ENCODE measurements at regions not wholly inside any gene's neighbourhood (a gene's known extent, or its start where the extent isn't known, plus 50 kb on each side); places are given as distances from the start of the nearest gene placed in this dataset.

DNA sequence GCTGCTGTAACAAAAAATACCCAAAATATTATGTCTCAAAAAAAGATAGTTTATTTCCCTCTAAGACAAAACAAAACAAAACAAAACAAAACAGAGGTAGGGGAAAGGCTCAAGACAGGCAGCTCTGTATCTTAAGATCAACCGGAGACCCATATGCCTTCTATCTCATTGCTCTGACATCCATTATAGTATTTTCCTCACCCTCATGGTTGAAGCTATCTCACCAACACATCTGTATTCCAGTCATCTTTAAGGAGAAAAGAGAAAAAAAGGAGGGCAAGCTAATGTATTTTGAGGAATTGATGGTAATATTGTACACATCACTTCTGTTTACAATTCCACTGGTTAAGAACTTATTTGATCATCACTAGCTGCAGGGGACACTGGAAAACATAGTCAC is 239.7 kb downstream of the ICOS start:
- DNase-seq, result no peak
- no peaks in the 10 kb centered on the region for H3K9me2 ChIP-seq (replicated peaks; ENCODE audit: insufficient read depth, low read length)
- H3K9me3 ChIP-seq (ENCODE audit: low read length), result no peaks in the 10 kb centered on the region
- no peak overlapping the region for H3K9ac ChIP-seq (ENCODE audit: low read length)
- H3K36me3 ChIP-seq (ENCODE audit: insufficient read depth, low read length), result no peaks in the 10 kb centered on the region
- H2AFZ ChIP-seq (ENCODE audit: low read length), result no peak overlapping the region
- no peaks in the 10 kb centered on the region for H3K4me1 ChIP-seq (ENCODE audit: low read length)
- H4K20me1 ChIP-seq (ENCODE audit: insufficient read depth, low read depth, low read length), result no peaks in the 10 kb centered on the region
- no peak overlapping the region for H3K27ac ChIP-seq (ENCODE audit: low read length)
- H3K4me2 ChIP-seq (ENCODE audit: low read depth, low read length, poor library complexity, severe bottlenecking), result no peak overlapping the region
- H3K79me2 ChIP-seq (ENCODE audit: low read length), result no peaks in the 10 kb centered on the region
- no peak overlapping the region for H3K4me3 ChIP-seq (ENCODE audit: low read length)
- no peaks in the 10 kb centered on the region for H3K27me3 ChIP-seq (ENCODE audit: low read length)

GRCh38 chr2:204177251-204177976 is 240.9 kb downstream of the ICOS start:
- no peak for DNase-seq
- Histone ChIP-seq H3K4me1 (ENCODE audit: low read length) (no peaks in the 10 kb centered on the region), H2AFZ (ENCODE audit: low read length) (no peak overlapping the region), H3K9me2 (replicated peaks; ENCODE audit: insufficient read depth, low read length) (no peaks in the 10 kb centered on the region), H3K36me3 (ENCODE audit: insufficient read depth, low read length) (no peaks in the 10 kb centered on the region), H3K9me3 (ENCODE audit: low read length) (no peaks in the 10 kb centered on the region), H3K4me3 (ENCODE audit: low read length) (no peak overlapping the region), H3K4me2 (ENCODE audit: low read depth, low read length, poor library complexity, severe bottlenecking) (no peak overlapping the region), H3K9ac (ENCODE audit: low read length) (no peak overlapping the region), H4K20me1 (ENCODE audit: insufficient read depth, low read depth, low read length) (no peaks in the 10 kb centered on the region), H3K27ac (ENCODE audit: low read length) (no peak overlapping the region), H3K79me2 (ENCODE audit: low read length) (no peaks in the 10 kb centered on the region), H3K27me3 (ENCODE audit: low read length) (no peaks in the 10 kb centered on the region)

GRCh38 chr2:204177977-204178522 is 241.5 kb downstream of the ICOS start:
- no peak overlapping the region for H2AFZ ChIP-seq (ENCODE audit: low read length)
- peak; percentile 80 for DNase-seq
- no peaks in the 10 kb centered on the region for H3K27me3 ChIP-seq (ENCODE audit: low read length)
- H4K20me1 ChIP-seq (ENCODE audit: insufficient read depth, low read depth, low read length), result no peaks in the 10 kb centered on the region
- no peak overlapping the region for H3K4me2 ChIP-seq (ENCODE audit: low read depth, low read length, poor library complexity, severe bottlenecking)
- no peak overlapping the region for H3K4me3 ChIP-seq (ENCODE audit: low read length)
- H3K27ac ChIP-seq (ENCODE audit: low read length), result no peak overlapping the region
- H3K36me3 ChIP-seq (ENCODE audit: insufficient read depth, low read length), result no peaks in the 10 kb centered on the region
- H3K79me2 ChIP-seq (ENCODE audit: low read length), result no peaks in the 10 kb centered on the region
- H3K9me2 ChIP-seq (replicated peaks; ENCODE audit: insufficient read depth, low read length), result no peaks in the 10 kb centered on the region
- no peaks in the 10 kb centered on the region for H3K9me3 ChIP-seq (ENCODE audit: low read length)
- no peaks in the 10 kb centered on the region for H3K4me1 ChIP-seq (ENCODE audit: low read length)
- no peak overlapping the region for H3K9ac ChIP-seq (ENCODE audit: low read length)

DNA sequence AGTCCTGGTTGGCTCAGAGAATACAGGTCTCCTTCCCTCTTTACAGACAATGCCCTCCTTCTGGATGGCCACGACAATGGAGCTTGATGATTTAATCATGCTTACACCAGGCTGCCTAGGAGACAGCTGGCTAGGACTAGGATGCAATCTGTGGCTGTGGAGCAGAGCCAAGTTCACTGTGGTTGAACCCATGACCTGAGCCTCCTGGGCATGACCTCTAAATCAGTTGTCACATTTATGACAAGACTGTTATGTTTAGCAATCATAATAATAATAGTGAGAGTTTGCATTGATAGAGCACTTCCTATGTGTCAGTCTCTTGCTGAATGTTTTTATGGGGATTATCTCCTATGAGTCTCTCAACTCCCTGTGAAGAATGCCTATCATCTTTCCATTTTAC is 244.1 kb downstream of the ICOS start:
- DNase-seq, result no peak
- Histone ChIP-seq H4K20me1 (ENCODE audit: insufficient read depth, low read depth, low read length) (no peaks in the 10 kb centered on the region), H3K9me3 (ENCODE audit: low read length) (no peaks in the 10 kb centered on the region), H3K36me3 (ENCODE audit: insufficient read depth, low read length) (no peaks in the 10 kb centered on the region), H3K4me2 (ENCODE audit: low read depth, low read length, poor library complexity, severe bottlenecking) (no peak overlapping the region), H3K4me1 (ENCODE audit: low read length) (no peaks in the 10 kb centered on the region), H3K9ac (ENCODE audit: low read length) (no peak overlapping the region), H3K79me2 (ENCODE audit: low read length) (no peaks in the 10 kb centered on the region), H3K27me3 (ENCODE audit: low read length) (no peaks in the 10 kb centered on the region), H3K9me2 (replicated peaks; ENCODE audit: insufficient read depth, low read length) (no peaks in the 10 kb centered on the region), H3K4me3 (ENCODE audit: low read length) (no peak overlapping the region), H2AFZ (ENCODE audit: low read length) (no peak overlapping the region), H3K27ac (ENCODE audit: low read length) (no peak overlapping the region)

DNA sequence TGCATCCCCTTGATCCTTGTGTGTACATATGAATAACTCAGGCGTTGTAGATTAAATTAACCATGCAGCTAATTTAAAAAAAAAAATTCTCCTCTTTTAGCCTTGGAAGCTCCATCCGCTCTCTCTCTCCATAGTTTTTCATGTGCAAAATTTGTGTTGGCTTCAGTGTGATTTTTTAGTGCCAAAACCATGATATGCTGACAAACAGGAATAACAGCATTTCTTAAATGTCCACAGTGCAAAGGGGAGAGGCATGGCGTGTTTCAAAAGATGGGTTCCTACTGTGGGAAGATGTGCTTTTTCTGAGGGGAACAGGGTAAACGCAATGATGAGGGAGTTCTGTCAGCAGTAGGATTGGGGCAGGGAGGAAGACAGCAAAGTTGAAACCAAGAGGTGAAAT is 247.0 kb downstream of the ICOS start:
- no peaks in the 10 kb centered on the region for H4K20me1 ChIP-seq (ENCODE audit: insufficient read depth, low read depth, low read length)
- H3K27me3 ChIP-seq (ENCODE audit: low read length), result no peaks in the 10 kb centered on the region
- no peak overlapping the region for H3K4me3 ChIP-seq (ENCODE audit: low read length)
- H3K36me3 ChIP-seq (ENCODE audit: insufficient read depth, low read length), result no peaks in the 10 kb centered on the region
- no peaks in the 10 kb centered on the region for H3K79me2 ChIP-seq (ENCODE audit: low read length)
- H3K27ac ChIP-seq (ENCODE audit: low read length), result no peak overlapping the region
- H3K9ac ChIP-seq (ENCODE audit: low read length), result no peak overlapping the region
- no peaks in the 10 kb centered on the region for H3K4me1 ChIP-seq (ENCODE audit: low read length)
- DNase-seq, result no peak
- no peaks in the 10 kb centered on the region for H3K9me2 ChIP-seq (replicated peaks; ENCODE audit: insufficient read depth, low read length)
- H3K9me3 ChIP-seq (ENCODE audit: low read length), result no peaks in the 10 kb centered on the region
- no peak overlapping the region for H2AFZ ChIP-seq (ENCODE audit: low read length)
- H3K4me2 ChIP-seq (ENCODE audit: low read depth, low read length, poor library complexity, severe bottlenecking), result no peak overlapping the region

- Histone ChIP-seq H3K36me3 (ENCODE audit: insufficient read depth, low read length) (no peaks in the 10 kb centered on the region), H3K9ac (ENCODE audit: low read length) (no peak overlapping the region), H3K9me2 (replicated peaks; ENCODE audit: insufficient read depth, low read length) (no peaks in the 10 kb centered on the region), H3K4me2 (ENCODE audit: low read depth, low read length, poor library complexity, severe bottlenecking) (no peak overlapping the region), H3K4me1 (ENCODE audit: low read length) (no peaks in the 10 kb centered on the region), H2AFZ (ENCODE audit: low read length) (no peak overlapping the region), H3K9me3 (ENCODE audit: low read length) (no peaks in the 10 kb centered on the region), H3K27ac (ENCODE audit: low read length) (no peak overlapping the region), H4K20me1 (ENCODE audit: insufficient read depth, low read depth, low read length) (no peaks in the 10 kb centered on the region), H3K4me3 (ENCODE audit: low read length) (no peak overlapping the region), H3K27me3 (ENCODE audit: low read length) (no peaks in the 10 kb centered on the region), H3K79me2 (ENCODE audit: low read length) (no peaks in the 10 kb centered on the region)
- DNase-seq, result no peak
These were observed 247.7 kb downstream of the ICOS start for GRCh38 chr2:204184226-204184625.

DNA sequence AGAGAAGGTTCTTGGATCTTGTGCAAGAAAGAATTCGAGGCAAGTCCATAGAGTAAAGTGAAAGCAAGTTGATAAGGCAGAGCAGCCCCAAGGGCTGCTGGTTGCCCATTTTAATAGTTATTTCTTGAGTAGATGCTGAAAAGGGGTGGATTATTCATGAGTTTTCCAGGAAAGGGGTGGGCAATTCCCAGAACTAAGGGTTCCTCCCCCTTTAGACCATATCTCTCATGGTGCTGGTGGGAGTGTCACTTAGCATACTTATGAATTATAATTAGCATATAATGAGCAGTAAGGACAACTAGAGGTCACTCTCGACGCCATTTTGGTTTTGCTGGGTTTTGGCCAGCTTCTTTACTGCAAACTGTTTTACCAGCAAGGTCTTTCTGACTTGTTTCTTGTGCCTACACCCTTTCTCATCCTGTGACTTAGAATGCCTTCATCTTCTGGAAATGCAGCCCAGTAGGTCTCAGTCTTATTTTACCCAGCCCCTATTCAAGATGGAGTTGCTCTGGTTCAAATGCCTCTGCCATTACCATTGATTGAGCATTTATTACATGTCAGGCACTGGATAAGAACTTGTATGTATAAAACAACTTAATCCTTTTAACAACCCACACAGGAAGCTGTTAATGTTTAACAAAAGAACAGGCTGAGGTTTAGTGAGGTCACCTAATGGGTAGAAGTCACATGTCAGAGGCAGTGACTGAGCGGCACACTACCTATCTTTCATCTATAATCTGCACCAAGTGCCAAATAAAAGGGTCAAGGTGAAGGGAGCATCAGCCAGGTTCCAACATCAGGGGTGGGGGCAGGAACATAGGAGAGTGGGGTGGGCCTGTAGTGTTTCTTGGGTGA is 250.9 kb downstream of the ICOS start:
- H2AFZ ChIP-seq (ENCODE audit: low read length), result no peak overlapping the region
- no peak for DNase-seq
- H3K27me3 ChIP-seq (ENCODE audit: low read length), result no peaks in the 10 kb centered on the region
- H3K27ac ChIP-seq (ENCODE audit: low read length), result no peak overlapping the region
- no peaks in the 10 kb centered on the region for H3K4me1 ChIP-seq (ENCODE audit: low read length)
- no peaks in the 10 kb centered on the region for H3K36me3 ChIP-seq (ENCODE audit: insufficient read depth, low read length)
- H3K9me2 ChIP-seq (replicated peaks; ENCODE audit: insufficient read depth, low read length), result no peaks in the 10 kb centered on the region
- H4K20me1 ChIP-seq (ENCODE audit: insufficient read depth, low read depth, low read length), result no peaks in the 10 kb centered on the region
- H3K9ac ChIP-seq (ENCODE audit: low read length), result no peak overlapping the region
- no peak overlapping the region for H3K4me2 ChIP-seq (ENCODE audit: low read depth, low read length, poor library complexity, severe bottlenecking)
- no peaks in the 10 kb centered on the region for H3K79me2 ChIP-seq (ENCODE audit: low read length)
- H3K9me3 ChIP-seq (ENCODE audit: low read length), result no peaks in the 10 kb centered on the region
- no peak overlapping the region for H3K4me3 ChIP-seq (ENCODE audit: low read length)

- no peak overlapping the region for H3K4me3 ChIP-seq (ENCODE audit: low read length)
- no peaks in the 10 kb centered on the region for H3K9me3 ChIP-seq (ENCODE audit: low read length)
- H3K36me3 ChIP-seq (ENCODE audit: insufficient read depth, low read length), result no peaks in the 10 kb centered on the region
- no peaks in the 10 kb centered on the region for H3K79me2 ChIP-seq (ENCODE audit: low read length)
- no peak overlapping the region for H2AFZ ChIP-seq (ENCODE audit: low read length)
- no peaks in the 10 kb centered on the region for H4K20me1 ChIP-seq (ENCODE audit: insufficient read depth, low read depth, low read length)
- H3K27ac ChIP-seq (ENCODE audit: low read length), result no peak overlapping the region
- 0 out of 2 replicates have a peak, but pooled peaks cover 3% of the 10 kb centered on the region for H3K27me3 ChIP-seq (ENCODE audit: low read length)
- no peak overlapping the region for H3K4me2 ChIP-seq (ENCODE audit: low read depth, low read length, poor library complexity, severe bottlenecking)
- no peak for DNase-seq
- H3K4me1 ChIP-seq (ENCODE audit: low read length), result no peaks in the 10 kb centered on the region
- H3K9me2 ChIP-seq (replicated peaks; ENCODE audit: insufficient read depth, low read length), result no peaks in the 10 kb centered on the region
- no peak overlapping the region for H3K9ac ChIP-seq (ENCODE audit: low read length)
These were observed 255.0 kb downstream of the ICOS start for GRCh38 chr2:204191574-204191973.
